Breast epithelium (tissue), 4 donors: ENCODE measurements at regions not wholly inside any gene's neighbourhood (a gene's known extent, or its start where the extent isn't known, plus 50 kb on each side); places are given as distances from the start of the nearest gene placed in this dataset.

ENCODE experiments used
- DNase-seq, 2 donors: peaks; one replicate each; pipeline ENCODE4 v3.0.0-alpha.2; 2019; ENCODE audit warnings: low spot score in 2 of 2
- H3K27ac ChIP-seq, 2 donors: fragments of 200-600 bp; sonication (generic) in 1 of 2; one replicate each; pipeline ENCODE4 v1.5.1; 2016 to 2019; ENCODE audit warnings: mild to moderate bottlenecking in 1 of 2
- H3K27me3 ChIP-seq, 2 donors: fragments of 200-600 bp; sonication (generic) in 1 of 2; one replicate each; pipeline versions ENCODE4 v1.5.1 to v1.6.0; 2017 to 2019; ENCODE audit warnings: control low read depth in 1 of 2, mild to moderate bottlenecking in 1 of 2
- H3K36me3 ChIP-seq: fragments of 200-600 bp; one replicate; pipeline ENCODE4 v1.5.1; 2019
- H3K4me1 ChIP-seq, 2 donors: fragments of 200-600 bp; sonication (generic); one replicate each; pipeline ENCODE4 v1.5.1; 2016 to 2019; ENCODE audit warnings: control low read depth in 1 of 2
- H3K4me3 ChIP-seq, 3 donors: fragments of 200-600 bp; sonication (generic); 1 replicate in 2 of 3; 2 replicates in 1 of 3; pipeline ENCODE4 v1.5.1; 2016 to 2019; ENCODE audit warnings: mild to moderate bottlenecking in 3 of 3, moderate library complexity in 2 of 3
- H3K9me3 ChIP-seq, 2 donors: fragments of 200-600 bp; sonication (generic) in 1 of 2; one replicate each; pipeline ENCODE4 v1.5.1; 2016 to 2019; ENCODE audit warnings: control low read depth in 1 of 2
- CTCF ChIP-seq, 3 donors: fragments of 450-650 bp; IDR thresholded peaks; one replicate each; pipeline ENCODE4 v1.5.1; 2016 to 2017; ENCODE audit warnings: antibody characterized with exemption in 3 of 3, mild to moderate bottlenecking in 3 of 3, moderate library complexity in 3 of 3
- POLR2A ChIP-seq: fragments of 450-650 bp; IDR thresholded peaks from one replicate; pipeline ENCODE4 v1.6.1; 2016; ENCODE audit warnings: antibody characterized with exemption, mild to moderate bottlenecking, moderate library complexity
- POLR2AphosphoS5 ChIP-seq, 3 donors: sonication (generic); formaldehyde crosslinking; IDR thresholded peaks; one replicate each; pipeline ENCODE4 v1.6.1; 2017; ENCODE audit warnings: antibody characterized with exemption in 3 of 3
- intact Hi-C: fragments of 100-400 bp; cut with DNase I; formaldehyde crosslinking; loops from one replicate; pipeline ENCODE4 v1.15.1; 2023; ENCODE audit warnings: low total_unique reads

DNA sequence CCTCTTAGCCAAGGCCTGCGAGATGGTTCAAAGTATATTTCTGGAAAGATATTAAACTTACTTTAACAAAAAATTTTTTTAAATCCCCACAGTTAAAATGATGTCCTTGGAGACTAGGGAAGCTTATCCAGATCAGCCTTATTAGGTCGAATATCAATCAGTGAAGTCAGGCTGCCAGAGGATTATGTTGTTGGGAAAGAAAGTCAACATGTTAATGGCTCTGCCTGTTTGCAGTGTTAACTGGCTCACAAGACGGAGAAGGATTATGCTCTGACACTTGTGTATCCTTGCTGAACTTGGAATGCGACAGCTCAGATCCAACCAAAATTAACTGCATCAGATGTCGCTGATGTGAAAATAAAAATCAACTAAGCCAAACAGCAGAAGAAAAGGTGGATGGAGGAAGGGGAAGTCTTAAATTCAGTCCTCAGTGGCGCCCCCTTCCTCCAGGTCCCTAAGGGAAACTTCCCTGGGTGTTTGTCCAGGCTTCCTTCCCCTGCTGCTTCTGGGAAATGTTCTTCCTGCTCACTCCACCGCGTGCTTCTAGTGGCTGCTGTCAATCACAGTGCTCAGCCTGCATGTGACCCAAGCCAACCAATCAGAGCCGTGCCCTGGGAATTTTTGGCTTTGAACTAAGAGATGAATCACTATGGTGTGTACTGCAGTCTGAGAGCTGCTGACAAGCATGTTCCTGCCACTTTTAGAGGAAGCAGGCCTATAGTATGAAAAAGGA, 690.4 kb upstream of the NRP1 start:
- H3K27me3 ChIP-seq = no peaks in the 10 kb centered on the region
- H3K4me3 ChIP-seq = no peak overlapping the region
- H3K4me1 ChIP-seq = no peaks in the 10 kb centered on the region
- H3K36me3 ChIP-seq = no peaks in the 10 kb centered on the region
- no peaks in the 10 kb centered on the region for H3K9me3 ChIP-seq
- intact Hi-C loops = no loop called here
- TF ChIP-seq CTCF (IDR thresholded peaks at IDR 0.05) (no peak), POLR2A (no peak), POLR2AphosphoS5 (IDR thresholded peaks at IDR 0.05) (no peak)
- no peak for DNase-seq
- H3K27ac ChIP-seq = no peak overlapping the region

- H3K27me3 ChIP-seq = no peaks in the 10 kb centered on the region
- no peaks in the 10 kb centered on the region for H3K4me1 ChIP-seq
- no peaks in the 10 kb centered on the region for H3K9me3 ChIP-seq
- H3K4me3 ChIP-seq = no peak overlapping the region
- intact Hi-C loops = no loop called here
- DNase-seq = no peak
- TF ChIP-seq POLR2A (no peak), CTCF (IDR thresholded peaks at IDR 0.05) (no peak), POLR2AphosphoS5 (IDR thresholded peaks at IDR 0.05) (no peak)
- no peak overlapping the region for H3K27ac ChIP-seq
- no peaks in the 10 kb centered on the region for H3K36me3 ChIP-seq
These were observed 689.8 kb upstream of the NRP1 start for GRCh38 chr10:34024282-34024681.

GRCh38 chr10:34022195-34022594, 687.7 kb upstream of the NRP1 start:
- intact Hi-C loops = no loop called here
- no peaks in the 10 kb centered on the region for H3K9me3 ChIP-seq
- H3K36me3 ChIP-seq = no peaks in the 10 kb centered on the region
- no peak for DNase-seq
- H3K27ac ChIP-seq = no peak overlapping the region
- no peak overlapping the region for H3K4me3 ChIP-seq
- no peaks in the 10 kb centered on the region for H3K4me1 ChIP-seq
- no peak for TF ChIP-seq CTCF (IDR thresholded peaks at IDR 0.05)
- no peak for TF ChIP-seq POLR2A
- no peak for TF ChIP-seq POLR2AphosphoS5 (IDR thresholded peaks at IDR 0.05)
- no peaks in the 10 kb centered on the region for H3K27me3 ChIP-seq

DNA sequence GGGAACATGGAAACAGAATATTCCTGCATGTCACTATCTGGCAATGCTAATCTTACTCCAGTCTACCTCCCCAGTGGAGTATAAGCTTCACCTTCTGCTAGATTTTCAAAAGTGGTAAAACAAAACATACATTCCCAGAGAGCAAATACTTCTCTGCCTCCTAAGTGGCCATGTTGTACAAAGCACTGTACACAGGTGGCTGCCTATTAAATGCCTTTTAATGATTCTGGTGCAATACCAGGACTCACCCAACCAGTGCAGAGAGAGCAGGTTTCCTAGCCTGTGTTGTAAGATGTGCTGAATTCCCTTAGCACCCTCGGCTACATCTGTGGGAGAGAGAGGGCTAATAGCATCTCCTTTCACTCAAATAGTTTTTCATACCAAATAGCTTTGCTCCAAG, 684.3 kb upstream of the NRP1 start:
- intact Hi-C loops = no loop called here
- H3K27ac ChIP-seq = no peak overlapping the region

More for the DNA sequence above, 684.3 kb upstream of the NRP1 start:
- no peaks in the 10 kb centered on the region for H3K9me3 ChIP-seq
- TF ChIP-seq CTCF (IDR thresholded peaks at IDR 0.05) (no peak), POLR2A (no peak), POLR2AphosphoS5 (IDR thresholded peaks at IDR 0.05) (no peak)
- DNase-seq = no peak
- H3K27me3 ChIP-seq = no peaks in the 10 kb centered on the region
- no peak overlapping the region for H3K4me3 ChIP-seq
- no peaks in the 10 kb centered on the region for H3K36me3 ChIP-seq
- no peaks in the 10 kb centered on the region for H3K4me1 ChIP-seq
